H1 (cell line): ENCODE measurements at regions not wholly inside any gene's neighbourhood (a gene's known extent, or its start where the extent isn't known, plus 50 kb on each side); places are given as distances from the start of the nearest gene placed in this dataset.

ENCODE experiments used
- BACH1 ChIP-seq: IDR thresholded peaks from 2 replicates; pipeline ENCODE4 v1.6.1; 2012; ENCODE audit warnings: low read length, improper control_type of control experiment
- BRCA1 ChIP-seq: IDR thresholded peaks from 2 replicates; pipeline ENCODE4 v1.6.1; 2012; ENCODE audit warnings: low read depth, low read length, improper control_type of control experiment
- HDAC2 ChIP-seq, 2 experiments: fragments of 300-600 bp in 1 of 2; sonication (generic) in 1 of 2; IDR thresholded peaks; 2 replicates each; pipeline ENCODE4 v1.6.1; 2011 to 2012; ENCODE audit warnings: low read depth in 2 of 2, low read length in 2 of 2, mild to moderate bottlenecking in 2 of 2, moderate library complexity in 2 of 2, borderline replicate concordance in 1 of 2, inconsistent platforms in 1 of 2
- SIRT6 ChIP-seq: IDR thresholded peaks from one replicate; pipeline ENCODE4 v1.7.1; 2012; ENCODE audit warnings: low read length, inconsistent platforms
- SIX5 ChIP-seq: IDR thresholded peaks from 2 replicates; pipeline ENCODE4 v1.6.1; 2011; ENCODE audit warnings: mild to moderate bottlenecking, low read depth, low read length
- TF ChIP-seq, protein P1 (sequence below): fragments of 300-600 bp; sonication (generic); IDR thresholded peaks from 2 replicates; pipeline ENCODE4 v1.7.1; 2012; ENCODE audit warnings: low read length, moderate library complexity, mild to moderate bottlenecking, inconsistent platforms; ENCODE audit not compliant: insufficient replicate concordance
- TF ChIP-seq, protein P2 (sequence below): IDR thresholded peaks from 2 replicates; pipeline ENCODE4 v1.6.1; 2012; ENCODE audit warnings: low read length, inconsistent platforms
- TF ChIP-seq, protein P3 (sequence below), 3 experiments: IDR thresholded peaks; 1 replicate in 2 of 3; 2 replicates in 1 of 3; pipeline versions ENCODE4 v1.5.1 to v1.6.1; 2011; ENCODE audit warnings: low read length in 3 of 3, mild to moderate bottlenecking in 3 of 3, inconsistent platforms in 2 of 3, low read depth in 1 of 3, moderate library complexity in 1 of 3; ENCODE audit not compliant: insufficient read depth in 1 of 3; ENCODE audit errors: control extremely low read depth in 1 of 3

DNA sequence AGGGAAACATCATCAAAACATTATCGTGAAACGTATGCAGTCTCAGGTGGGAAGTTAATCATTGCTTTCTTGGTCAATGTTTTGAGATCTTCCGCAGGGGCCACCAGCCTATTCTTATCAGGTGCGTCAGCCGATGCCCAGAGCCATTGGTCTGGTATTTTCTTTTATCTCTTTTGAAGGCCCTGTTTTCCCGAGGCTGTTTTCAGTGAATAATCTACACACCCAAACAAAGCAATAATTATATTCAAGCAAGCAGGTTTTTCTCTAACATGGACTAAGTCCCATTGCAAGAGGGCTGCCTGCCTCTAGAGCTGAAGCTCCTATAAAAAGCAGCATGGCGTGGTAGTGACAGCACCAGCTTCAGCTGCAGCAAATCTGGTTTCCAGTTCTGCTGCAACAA, 430.0 kb upstream of the ID2 start (continued):
- TF ChIP-seq, protein P1, sequence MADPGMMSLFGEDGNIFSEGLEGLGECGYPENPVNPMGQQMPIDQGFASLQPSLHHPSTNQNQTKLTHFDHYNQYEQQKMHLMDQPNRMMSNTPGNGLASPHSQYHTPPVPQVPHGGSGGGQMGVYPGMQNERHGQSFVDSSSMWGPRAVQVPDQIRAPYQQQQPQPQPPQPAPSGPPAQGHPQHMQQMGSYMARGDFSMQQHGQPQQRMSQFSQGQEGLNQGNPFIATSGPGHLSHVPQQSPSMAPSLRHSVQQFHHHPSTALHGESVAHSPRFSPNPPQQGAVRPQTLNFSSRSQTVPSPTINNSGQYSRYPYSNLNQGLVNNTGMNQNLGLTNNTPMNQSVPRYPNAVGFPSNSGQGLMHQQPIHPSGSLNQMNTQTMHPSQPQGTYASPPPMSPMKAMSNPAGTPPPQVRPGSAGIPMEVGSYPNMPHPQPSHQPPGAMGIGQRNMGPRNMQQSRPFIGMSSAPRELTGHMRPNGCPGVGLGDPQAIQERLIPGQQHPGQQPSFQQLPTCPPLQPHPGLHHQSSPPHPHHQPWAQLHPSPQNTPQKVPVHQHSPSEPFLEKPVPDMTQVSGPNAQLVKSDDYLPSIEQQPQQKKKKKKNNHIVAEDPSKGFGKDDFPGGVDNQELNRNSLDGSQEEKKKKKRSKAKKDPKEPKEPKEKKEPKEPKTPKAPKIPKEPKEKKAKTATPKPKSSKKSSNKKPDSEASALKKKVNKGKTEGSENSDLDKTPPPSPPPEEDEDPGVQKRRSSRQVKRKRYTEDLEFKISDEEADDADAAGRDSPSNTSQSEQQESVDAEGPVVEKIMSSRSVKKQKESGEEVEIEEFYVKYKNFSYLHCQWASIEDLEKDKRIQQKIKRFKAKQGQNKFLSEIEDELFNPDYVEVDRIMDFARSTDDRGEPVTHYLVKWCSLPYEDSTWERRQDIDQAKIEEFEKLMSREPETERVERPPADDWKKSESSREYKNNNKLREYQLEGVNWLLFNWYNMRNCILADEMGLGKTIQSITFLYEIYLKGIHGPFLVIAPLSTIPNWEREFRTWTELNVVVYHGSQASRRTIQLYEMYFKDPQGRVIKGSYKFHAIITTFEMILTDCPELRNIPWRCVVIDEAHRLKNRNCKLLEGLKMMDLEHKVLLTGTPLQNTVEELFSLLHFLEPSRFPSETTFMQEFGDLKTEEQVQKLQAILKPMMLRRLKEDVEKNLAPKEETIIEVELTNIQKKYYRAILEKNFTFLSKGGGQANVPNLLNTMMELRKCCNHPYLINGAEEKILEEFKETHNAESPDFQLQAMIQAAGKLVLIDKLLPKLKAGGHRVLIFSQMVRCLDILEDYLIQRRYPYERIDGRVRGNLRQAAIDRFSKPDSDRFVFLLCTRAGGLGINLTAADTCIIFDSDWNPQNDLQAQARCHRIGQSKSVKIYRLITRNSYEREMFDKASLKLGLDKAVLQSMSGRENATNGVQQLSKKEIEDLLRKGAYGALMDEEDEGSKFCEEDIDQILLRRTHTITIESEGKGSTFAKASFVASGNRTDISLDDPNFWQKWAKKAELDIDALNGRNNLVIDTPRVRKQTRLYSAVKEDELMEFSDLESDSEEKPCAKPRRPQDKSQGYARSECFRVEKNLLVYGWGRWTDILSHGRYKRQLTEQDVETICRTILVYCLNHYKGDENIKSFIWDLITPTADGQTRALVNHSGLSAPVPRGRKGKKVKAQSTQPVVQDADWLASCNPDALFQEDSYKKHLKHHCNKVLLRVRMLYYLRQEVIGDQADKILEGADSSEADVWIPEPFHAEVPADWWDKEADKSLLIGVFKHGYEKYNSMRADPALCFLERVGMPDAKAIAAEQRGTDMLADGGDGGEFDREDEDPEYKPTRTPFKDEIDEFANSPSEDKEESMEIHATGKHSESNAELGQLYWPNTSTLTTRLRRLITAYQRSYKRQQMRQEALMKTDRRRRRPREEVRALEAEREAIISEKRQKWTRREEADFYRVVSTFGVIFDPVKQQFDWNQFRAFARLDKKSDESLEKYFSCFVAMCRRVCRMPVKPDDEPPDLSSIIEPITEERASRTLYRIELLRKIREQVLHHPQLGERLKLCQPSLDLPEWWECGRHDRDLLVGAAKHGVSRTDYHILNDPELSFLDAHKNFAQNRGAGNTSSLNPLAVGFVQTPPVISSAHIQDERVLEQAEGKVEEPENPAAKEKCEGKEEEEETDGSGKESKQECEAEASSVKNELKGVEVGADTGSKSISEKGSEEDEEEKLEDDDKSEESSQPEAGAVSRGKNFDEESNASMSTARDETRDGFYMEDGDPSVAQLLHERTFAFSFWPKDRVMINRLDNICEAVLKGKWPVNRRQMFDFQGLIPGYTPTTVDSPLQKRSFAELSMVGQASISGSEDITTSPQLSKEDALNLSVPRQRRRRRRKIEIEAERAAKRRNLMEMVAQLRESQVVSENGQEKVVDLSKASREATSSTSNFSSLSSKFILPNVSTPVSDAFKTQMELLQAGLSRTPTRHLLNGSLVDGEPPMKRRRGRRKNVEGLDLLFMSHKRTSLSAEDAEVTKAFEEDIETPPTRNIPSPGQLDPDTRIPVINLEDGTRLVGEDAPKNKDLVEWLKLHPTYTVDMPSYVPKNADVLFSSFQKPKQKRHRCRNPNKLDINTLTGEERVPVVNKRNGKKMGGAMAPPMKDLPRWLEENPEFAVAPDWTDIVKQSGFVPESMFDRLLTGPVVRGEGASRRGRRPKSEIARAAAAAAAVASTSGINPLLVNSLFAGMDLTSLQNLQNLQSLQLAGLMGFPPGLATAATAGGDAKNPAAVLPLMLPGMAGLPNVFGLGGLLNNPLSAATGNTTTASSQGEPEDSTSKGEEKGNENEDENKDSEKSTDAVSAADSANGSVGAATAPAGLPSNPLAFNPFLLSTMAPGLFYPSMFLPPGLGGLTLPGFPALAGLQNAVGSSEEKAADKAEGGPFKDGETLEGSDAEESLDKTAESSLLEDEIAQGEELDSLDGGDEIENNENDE = no peak
- no peak for TF ChIP-seq HDAC2 (IDR thresholded peaks at IDR 0.05; ENCODE audit: borderline replicate concordance in 1 of 2, low read depth in 2 of 2, low read length in 2 of 2)
- no peak for TF ChIP-seq BRCA1
- no peak for TF ChIP-seq BACH1
- TF ChIP-seq, protein P2, sequence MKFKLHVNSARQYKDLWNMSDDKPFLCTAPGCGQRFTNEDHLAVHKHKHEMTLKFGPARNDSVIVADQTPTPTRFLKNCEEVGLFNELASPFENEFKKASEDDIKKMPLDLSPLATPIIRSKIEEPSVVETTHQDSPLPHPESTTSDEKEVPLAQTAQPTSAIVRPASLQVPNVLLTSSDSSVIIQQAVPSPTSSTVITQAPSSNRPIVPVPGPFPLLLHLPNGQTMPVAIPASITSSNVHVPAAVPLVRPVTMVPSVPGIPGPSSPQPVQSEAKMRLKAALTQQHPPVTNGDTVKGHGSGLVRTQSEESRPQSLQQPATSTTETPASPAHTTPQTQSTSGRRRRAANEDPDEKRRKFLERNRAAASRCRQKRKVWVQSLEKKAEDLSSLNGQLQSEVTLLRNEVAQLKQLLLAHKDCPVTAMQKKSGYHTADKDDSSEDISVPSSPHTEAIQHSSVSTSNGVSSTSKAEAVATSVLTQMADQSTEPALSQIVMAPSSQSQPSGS = no peak
- no peak for TF ChIP-seq SIRT6
- no peak for TF ChIP-seq SIX5
- TF ChIP-seq, protein P3, sequence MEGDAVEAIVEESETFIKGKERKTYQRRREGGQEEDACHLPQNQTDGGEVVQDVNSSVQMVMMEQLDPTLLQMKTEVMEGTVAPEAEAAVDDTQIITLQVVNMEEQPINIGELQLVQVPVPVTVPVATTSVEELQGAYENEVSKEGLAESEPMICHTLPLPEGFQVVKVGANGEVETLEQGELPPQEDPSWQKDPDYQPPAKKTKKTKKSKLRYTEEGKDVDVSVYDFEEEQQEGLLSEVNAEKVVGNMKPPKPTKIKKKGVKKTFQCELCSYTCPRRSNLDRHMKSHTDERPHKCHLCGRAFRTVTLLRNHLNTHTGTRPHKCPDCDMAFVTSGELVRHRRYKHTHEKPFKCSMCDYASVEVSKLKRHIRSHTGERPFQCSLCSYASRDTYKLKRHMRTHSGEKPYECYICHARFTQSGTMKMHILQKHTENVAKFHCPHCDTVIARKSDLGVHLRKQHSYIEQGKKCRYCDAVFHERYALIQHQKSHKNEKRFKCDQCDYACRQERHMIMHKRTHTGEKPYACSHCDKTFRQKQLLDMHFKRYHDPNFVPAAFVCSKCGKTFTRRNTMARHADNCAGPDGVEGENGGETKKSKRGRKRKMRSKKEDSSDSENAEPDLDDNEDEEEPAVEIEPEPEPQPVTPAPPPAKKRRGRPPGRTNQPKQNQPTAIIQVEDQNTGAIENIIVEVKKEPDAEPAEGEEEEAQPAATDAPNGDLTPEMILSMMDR (IDR thresholded peaks at IDR 0.05; ENCODE audit: control extremely low read depth in 1 of 3, insufficient read depth in 1 of 3, low read depth in 1 of 3, low read length in 3 of 3) = no peak
